GM19035 (cell line): ENCODE measurements at regions not wholly inside any gene's neighbourhood (a gene's known extent, or its start where the extent isn't known, plus 50 kb on each side); places are given as distances from the start of the nearest gene placed in this dataset.
"Not testable (repeated sequence)": the region's sequence is repeated elsewhere in the genome, so short reads cannot be mapped to it uniquely, and the experiment has no call there.

Source experiments
- ATAC-seq: cut with Tn5 transposase; IDR thresholded peaks from one replicate; pipeline ENCODE4 v1.9.1; 2021; ENCODE audit not compliant: unreplicated experiment

GRCh38 chr15:69552057-69552815 is 99.6 kb downstream of the RPLP1 start:
- ATAC-seq = no peak

- ATAC-seq = no peak
These were observed 101.1 kb downstream of the RPLP1 start for GRCh38 chr15:69553686-69554085.

DNA sequence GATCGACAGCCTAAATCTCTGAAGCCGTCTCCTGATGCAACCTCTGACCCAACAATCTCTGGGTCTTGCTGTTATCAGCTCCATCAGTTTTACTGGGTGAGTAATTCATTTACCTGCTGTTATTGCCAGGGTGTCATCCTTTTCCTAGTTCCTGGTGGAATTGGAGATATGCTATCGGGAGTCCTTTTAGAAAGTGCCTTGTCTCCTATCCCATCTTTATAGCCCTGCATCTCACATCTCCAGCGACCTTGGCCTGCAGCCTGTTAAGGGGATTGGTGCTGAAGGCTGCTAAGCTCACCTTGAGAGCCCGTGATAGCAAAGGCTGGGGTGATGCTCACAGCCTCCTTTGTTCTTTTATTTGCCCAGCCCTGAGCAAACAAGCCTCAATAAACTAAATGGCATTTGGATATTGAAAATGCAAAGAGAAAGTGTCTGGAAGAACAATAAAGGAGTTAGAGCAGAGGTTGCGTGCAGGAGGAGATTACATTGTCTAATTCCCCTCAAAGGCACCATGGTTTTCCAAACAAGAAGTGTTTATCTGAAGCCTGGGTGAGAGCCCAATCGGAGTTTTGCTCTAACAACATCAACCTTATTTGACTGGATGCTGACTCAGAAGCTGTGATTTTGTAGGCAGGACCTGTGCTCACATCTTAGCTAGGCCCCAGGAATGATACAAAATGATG is 101.8 kb downstream of the RPLP1 start:
- no peak for ATAC-seq

- ATAC-seq = no peak
These were observed 102.5 kb downstream of the RPLP1 start for GRCh38 chr15:69555080-69555479.

- no peak for ATAC-seq
These were observed 103.7 kb downstream of the RPLP1 start for GRCh38 chr15:69556344-69556743.

DNA sequence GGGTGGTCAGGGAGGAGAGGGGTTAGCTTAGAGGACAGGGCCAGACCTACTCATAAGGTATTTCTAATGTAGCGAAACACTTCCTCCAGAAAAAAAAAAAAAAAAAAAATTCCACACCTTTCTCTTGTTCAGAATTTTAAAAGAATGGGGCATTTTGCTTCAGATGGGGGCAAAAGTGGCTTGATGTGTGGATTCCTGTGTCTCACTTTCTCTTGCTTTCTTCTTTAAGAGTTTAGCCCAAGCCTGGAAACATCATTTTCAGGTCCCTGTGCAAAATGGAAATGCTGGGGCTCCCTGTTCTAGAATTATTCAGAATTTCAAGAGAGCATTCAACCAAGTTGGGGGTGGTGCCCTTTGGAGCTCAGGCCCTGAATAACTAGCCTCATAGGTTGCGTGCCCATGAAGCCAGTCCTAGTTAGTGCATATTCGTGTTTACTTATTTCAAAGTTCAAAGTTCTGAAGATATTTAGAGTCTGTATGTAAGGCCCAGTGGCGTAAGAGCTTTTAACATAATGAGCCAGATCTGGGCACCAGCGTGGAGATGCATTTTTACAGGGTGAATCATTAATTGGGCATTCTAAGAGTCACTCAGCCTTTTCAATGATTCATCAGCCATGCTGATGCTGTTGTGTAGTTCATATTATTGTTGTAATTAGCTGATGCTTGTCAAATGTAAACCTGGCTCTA is 104.5 kb downstream of the RPLP1 start:
- no peak for ATAC-seq

DNA sequence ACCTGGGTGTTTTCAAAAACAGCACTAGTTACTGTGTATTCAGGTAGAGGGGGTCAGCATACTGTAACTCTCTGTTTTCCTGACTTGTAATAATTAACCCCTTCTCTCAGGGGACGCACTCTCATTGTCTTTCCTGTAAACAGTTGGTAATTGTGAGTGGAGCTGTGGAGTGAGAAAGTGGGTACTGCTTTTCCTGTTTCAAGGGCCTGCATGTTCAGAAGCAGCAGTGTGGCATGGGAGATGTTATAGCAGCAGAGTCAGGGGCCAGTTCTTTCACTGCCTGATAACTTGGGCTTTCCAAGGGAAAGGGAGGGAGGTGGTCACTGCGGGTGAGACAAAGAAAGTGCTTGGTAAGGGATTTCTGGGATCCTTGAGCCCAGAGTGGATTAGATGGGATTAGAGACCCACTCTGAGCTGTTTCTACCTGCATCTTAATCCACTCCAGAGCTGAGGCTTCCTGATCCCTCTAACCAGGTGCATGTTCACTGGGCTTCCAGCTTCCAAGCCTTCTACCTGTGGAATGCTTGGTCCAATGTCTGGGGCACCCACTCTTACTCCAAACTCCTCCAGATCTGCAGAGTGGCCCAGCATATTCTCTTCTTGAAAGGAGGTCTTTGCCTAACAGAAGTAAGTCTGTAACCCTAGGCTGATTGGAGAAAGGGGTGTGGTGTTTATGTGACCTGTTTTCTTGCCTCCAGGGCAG is 105.2 kb downstream of the RPLP1 start:
- no peak for ATAC-seq

DNA sequence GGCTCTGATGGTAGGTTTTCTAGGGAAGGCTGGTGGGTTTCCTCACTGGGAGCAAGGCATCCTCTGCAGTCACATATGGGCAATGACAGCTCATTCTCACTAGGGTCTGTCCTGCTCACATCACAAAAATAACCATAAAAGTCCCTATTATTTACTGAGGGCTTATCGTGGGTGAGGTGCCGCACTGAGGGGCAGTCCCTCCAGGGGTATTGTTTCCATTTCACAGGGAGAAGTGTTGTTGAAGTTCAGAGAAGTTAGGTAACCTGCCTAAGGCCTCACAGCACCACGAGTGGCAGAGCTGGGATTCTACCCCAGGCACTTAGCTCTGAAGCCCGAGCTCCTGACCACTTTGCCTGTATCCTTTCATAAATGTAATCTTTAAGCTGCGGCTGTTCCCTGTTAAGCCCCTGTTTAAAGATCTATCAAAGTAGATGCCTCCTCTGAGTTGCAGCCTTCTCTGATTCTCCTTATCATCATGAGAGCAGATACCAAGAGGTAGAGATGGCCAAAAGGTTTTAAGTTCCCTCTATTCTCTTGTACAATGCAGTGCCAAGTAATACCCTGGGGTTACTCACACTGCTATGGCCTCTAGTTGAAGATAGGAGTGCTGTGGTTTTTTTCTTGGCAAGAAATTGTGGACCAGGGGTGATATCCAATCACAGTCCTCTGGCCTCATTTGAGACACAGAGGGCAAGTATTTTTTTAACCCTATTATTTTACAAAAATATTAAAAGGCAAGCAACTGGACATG is 107.0 kb downstream of the RPLP1 start:
- no peak for ATAC-seq

- ATAC-seq = no peak
These were observed 108.6 kb downstream of the RPLP1 start for GRCh38 chr15:69561071-69561784.

- ATAC-seq = no peak
These were observed 109.5 kb downstream of the RPLP1 start for GRCh38 chr15:69562116-69562515.

DNA sequence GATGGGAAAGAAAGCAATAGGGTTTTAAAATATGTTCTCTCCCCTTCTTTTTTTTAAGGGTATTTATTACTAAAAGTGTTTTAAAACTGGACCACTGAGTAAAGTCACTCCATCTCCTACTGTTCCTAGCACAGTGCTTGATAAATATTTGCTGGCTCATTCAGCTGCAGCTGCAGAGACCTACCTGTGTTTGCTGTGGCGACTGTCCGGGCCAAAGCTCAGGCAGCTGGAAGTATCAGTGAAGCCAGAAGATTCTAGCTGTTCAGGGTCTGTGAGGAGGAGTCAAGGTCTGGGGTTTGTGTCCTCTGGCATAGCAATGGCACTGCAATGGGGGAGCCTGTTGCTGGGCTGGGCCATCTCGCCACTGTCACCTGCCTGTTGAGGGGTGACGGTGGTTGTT is 109.9 kb downstream of the RPLP1 start:
- no peak for ATAC-seq

DNA sequence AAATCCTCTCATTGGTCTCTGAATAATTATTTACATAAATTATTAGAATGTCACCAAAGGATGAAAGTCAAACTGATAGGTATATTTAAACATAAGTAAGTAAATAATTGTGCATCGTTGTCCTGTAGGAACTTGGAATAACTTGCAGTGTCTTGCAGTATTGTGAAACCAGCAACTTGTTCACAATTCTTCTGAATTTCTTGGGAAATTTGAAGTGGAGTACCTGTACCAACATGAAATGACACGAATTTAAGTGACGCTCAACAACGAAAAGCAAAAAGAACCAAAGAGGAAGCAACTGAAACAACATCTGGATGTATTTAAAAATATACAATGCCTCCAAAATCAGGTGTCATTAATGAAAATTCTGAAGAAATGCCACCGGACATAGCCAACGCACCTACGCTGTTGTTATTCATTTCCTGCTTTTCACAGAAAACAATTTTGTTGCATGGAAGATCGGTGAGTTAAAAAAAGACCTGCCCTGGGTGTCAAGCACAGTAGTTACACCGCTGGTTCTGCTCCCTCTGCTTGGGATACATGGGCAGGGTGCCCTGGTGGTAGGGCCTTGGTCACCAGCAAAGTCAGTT is 112.5 kb downstream of the RPLP1 start:
- no peak for ATAC-seq

- not testable (repeated sequence) for ATAC-seq
These were observed 114.7 kb downstream of the RPLP1 start for GRCh38 chr15:69567238-69567760.

GRCh38 chr15:69568173-69569009 is 115.8 kb downstream of the RPLP1 start:
- no peak for ATAC-seq

DNA sequence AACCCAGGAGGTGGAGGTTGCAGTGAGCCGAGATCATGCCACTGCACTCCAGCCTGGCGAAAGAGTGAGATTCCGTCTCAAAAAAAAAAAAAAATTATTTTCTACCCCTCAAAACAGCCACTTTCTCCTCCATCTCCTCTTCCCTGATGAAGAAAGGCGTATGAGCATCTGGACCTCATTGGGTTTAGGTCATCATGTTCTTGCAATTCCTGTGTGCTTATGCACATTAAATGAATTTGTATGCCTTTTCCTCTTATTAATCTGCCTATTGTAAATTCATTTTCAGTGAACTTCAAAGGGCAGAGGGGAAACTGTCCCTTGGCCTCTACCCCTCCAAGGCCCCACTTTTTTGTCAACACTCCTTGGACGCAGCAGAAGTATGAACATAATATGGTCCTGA is 117.8 kb downstream of the RPLP1 start:
- ATAC-seq = no peak

DNA sequence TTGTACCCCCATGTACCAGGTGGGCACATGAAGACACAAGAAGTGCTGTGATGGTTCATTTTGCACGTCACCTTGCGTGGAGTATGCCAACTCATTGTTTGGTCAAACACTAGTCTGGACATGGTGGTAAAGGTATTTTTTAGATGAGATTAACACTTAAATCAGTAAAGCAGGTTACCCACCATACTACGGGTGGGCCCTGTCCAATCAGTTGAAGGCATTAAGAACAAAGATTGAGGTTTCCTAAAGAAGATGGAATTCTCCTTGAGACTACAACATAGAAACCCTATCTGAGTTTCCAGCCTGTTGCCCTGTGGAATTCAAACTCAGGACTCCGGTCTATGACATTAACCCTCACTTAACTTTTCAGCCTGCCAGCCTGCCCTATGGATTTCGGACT is 118.4 kb downstream of the RPLP1 start:
- ATAC-seq = no peak

- ATAC-seq = not testable (repeated sequence)
These were observed 120.7 kb downstream of the RPLP1 start for GRCh38 chr15:69573278-69573677.

DNA sequence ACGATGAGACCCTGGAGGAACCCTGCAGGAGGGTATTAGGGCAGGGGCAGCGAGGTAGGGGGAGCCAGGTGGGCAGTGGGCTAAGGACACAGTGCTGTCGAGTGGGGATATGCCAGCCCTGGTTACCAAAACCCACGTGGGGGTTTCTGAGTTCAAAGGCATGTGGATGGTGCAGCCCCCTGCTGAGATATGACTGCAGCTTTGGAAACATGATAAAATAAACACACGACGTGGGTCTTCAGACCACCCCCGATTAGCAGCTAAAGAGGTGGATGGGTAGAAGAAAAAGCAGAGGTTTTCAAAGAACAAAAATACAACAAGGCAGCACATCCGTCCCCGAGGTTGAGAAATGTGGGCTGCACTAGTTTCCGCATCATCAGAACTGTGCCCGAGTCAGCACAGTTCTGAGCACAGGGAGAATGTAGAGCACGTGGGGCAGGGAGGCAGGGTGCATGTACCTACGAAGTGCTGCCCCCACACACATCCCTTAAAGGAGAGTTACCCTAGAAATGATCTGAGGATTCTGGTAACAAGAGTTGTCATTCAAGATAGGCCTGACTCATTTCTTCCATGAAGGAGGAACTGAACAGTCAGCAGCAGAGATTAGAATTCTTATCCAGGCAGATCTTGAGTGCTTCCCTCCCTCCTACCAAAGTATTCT is 121.3 kb downstream of the RPLP1 start:
- ATAC-seq = no peak
